Smooth muscle cell (in vitro differentiated cells): ENCODE measurements at regions not wholly inside any gene's neighbourhood (a gene's known extent, or its start where the extent isn't known, plus 50 kb on each side); places are given as distances from the start of the nearest gene placed in this dataset.

Source experiments
- DNase-seq: peaks from one replicate; lab custom pipeline; 2025; ENCODE audit not compliant: unreplicated experiment; lab: John Stamatoyannopoulos, UW
- H2AFZ ChIP-seq: fragments of 200-600 bp; sonication (generic); 2 replicates; pipeline ENCODE4 v1.6.0; 2016; ENCODE audit warnings: antibody characterized with exemption, low read depth, mild to moderate bottlenecking
- H3F3A ChIP-seq: fragments of 200-600 bp; sonication (generic); 2 replicates; pipeline ENCODE4 v1.6.0; 2017; ENCODE audit warnings: antibody characterized with exemption, low read depth
- H3K27ac ChIP-seq: fragments of 200-600 bp; sonication (generic); 2 replicates; pipeline ENCODE4 v1.5.1; 2016; ENCODE audit warnings: low read depth, mild to moderate bottlenecking
- H3K27me3 ChIP-seq: fragments of 200-600 bp; sonication (generic); 2 replicates; pipeline ENCODE4 v1.6.1; 2016; ENCODE audit warnings: low read depth, mild to moderate bottlenecking
- H3K36me3 ChIP-seq: fragments of 200-600 bp; sonication (generic); 2 replicates; pipeline ENCODE4 v1.5.1; 2016; ENCODE audit warnings: low read depth
- H3K4me1 ChIP-seq: fragments of 200-600 bp; sonication (generic); 2 replicates; pipeline ENCODE4 v1.5.1; 2016; ENCODE audit warnings: low read depth
- H3K4me2 ChIP-seq: fragments of 200-600 bp; sonication (generic); 2 replicates; pipeline ENCODE4 v1.6.0; 2016; ENCODE audit warnings: mild to moderate bottlenecking
- H3K4me3 ChIP-seq: fragments of 200-600 bp; sonication (generic); 2 replicates; pipeline ENCODE4 v1.5.1; 2016; ENCODE audit warnings: mild to moderate bottlenecking
- H3K79me2 ChIP-seq: fragments of 200-600 bp; sonication (generic); 2 replicates; pipeline ENCODE4 v1.6.0; 2016; ENCODE audit warnings: low read depth, mild to moderate bottlenecking
- H3K9ac ChIP-seq: fragments of 200-600 bp; sonication (generic); 2 replicates; pipeline ENCODE4 v1.6.0; 2016; ENCODE audit warnings: low read depth
- H3K9me3 ChIP-seq: fragments of 200-600 bp; sonication (generic); replicated peaks from 2 replicates; pipeline ENCODE4 v1.5.1; 2016; ENCODE audit warnings: low read depth
- H4K20me1 ChIP-seq: fragments of 200-600 bp; sonication (generic); 2 replicates; pipeline ENCODE4 v1.6.0; 2016; ENCODE audit warnings: low read depth
- WGBS: methylation state at CpG from one replicate; pipeline ENCODE4 v1.1.7; 2016; ENCODE audit warnings: low lambda C conversion rate; 5-methylcytosine and 5-hydroxymethylcytosine counted together
- TF ChIP-seq, protein P1 (sequence below): fragments of 200-600 bp; sonication (generic); IDR thresholded peaks from 2 replicates; pipeline ENCODE4 v1.5.1; 2017; ENCODE audit warnings: borderline replicate concordance, mild to moderate bottlenecking, antibody characterized with exemption; ENCODE audit not compliant: insufficient read depth, poor library complexity, severe bottlenecking

GRCh38 chr1:65075123-65075976 lies 72.7 kb upstream of the AK4 start:
- H3K4me1 ChIP-seq = no peaks in the 10 kb centered on the region
- peaks cover 9% of the 10 kb centered on the region for H3K27me3 ChIP-seq
- 55% methylated on average over 6 of the region's 6 CpGs for WGBS
- no peak overlapping the region for H2AFZ ChIP-seq
- H3K4me2 ChIP-seq = no peak overlapping the region
- no peak for DNase-seq
- H3K9me3 ChIP-seq = no peaks in the 10 kb centered on the region
- no peaks in the 10 kb centered on the region for H4K20me1 ChIP-seq
- no peaks in the 10 kb centered on the region for H3K79me2 ChIP-seq
- H3K4me3 ChIP-seq = no peak overlapping the region
- TF ChIP-seq, protein P1, sequence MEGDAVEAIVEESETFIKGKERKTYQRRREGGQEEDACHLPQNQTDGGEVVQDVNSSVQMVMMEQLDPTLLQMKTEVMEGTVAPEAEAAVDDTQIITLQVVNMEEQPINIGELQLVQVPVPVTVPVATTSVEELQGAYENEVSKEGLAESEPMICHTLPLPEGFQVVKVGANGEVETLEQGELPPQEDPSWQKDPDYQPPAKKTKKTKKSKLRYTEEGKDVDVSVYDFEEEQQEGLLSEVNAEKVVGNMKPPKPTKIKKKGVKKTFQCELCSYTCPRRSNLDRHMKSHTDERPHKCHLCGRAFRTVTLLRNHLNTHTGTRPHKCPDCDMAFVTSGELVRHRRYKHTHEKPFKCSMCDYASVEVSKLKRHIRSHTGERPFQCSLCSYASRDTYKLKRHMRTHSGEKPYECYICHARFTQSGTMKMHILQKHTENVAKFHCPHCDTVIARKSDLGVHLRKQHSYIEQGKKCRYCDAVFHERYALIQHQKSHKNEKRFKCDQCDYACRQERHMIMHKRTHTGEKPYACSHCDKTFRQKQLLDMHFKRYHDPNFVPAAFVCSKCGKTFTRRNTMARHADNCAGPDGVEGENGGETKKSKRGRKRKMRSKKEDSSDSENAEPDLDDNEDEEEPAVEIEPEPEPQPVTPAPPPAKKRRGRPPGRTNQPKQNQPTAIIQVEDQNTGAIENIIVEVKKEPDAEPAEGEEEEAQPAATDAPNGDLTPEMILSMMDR = peak; percentile 57
- no peaks in the 10 kb centered on the region for H3F3A ChIP-seq
- no peaks in the 10 kb centered on the region for H3K36me3 ChIP-seq
- H3K27ac ChIP-seq = no peak overlapping the region
- no peak overlapping the region for H3K9ac ChIP-seq

DNA sequence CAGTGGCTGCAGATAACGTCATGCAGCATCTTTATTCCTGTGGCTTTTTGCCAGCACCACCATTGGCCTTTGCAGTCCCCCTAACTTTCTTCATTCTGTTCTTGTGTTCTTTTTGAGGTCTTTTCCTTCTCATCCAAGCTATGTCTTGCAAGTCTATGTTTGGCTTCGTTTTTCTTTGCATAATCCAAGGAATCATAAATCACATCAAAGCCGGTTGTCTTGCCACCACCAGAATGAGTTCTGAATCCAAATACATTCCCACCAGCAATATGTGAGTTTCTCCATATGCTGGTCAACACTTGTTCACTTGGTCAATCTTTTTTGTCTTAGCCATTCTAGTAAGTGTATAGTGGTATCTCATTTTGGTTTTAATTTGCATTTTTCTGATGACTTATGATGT lies 70.6 kb upstream of the AK4 start:
- Histone ChIP-seq H3F3A (no peaks in the 10 kb centered on the region), H3K9me3 (no peaks in the 10 kb centered on the region), H3K36me3 (no peaks in the 10 kb centered on the region), H3K9ac (no peak overlapping the region), H3K4me1 (no peaks in the 10 kb centered on the region), H2AFZ (no peak overlapping the region), H3K4me2 (no peak overlapping the region), H4K20me1 (no peaks in the 10 kb centered on the region), H3K27me3 (peaks cover 3% of the 10 kb centered on the region), H3K79me2 (no peaks in the 10 kb centered on the region), H3K27ac (no peak overlapping the region), H3K4me3 (no peak overlapping the region)
- DNase-seq = no peak
- 83% methylated on average over 3 of the region's 3 CpGs for WGBS
- TF ChIP-seq, protein P1 = no peak

- H3K4me3 ChIP-seq = no peak overlapping the region
- H3K9me3 ChIP-seq = no peaks in the 10 kb centered on the region
- H3K27ac ChIP-seq = no peak overlapping the region
- no peaks in the 10 kb centered on the region for H3F3A ChIP-seq
- DNase-seq = no peak
- H3K9ac ChIP-seq = no peak overlapping the region
- 58% methylated on average over 5 of the region's 5 CpGs for WGBS
- no peaks in the 10 kb centered on the region for H3K36me3 ChIP-seq
- TF ChIP-seq, protein P1 = no peak
- H3K27me3 ChIP-seq = no peaks in the 10 kb centered on the region
- no peak overlapping the region for H2AFZ ChIP-seq
- H4K20me1 ChIP-seq = no peaks in the 10 kb centered on the region
- no peaks in the 10 kb centered on the region for H3K79me2 ChIP-seq
- H3K4me2 ChIP-seq = no peak overlapping the region
- H3K4me1 ChIP-seq = no peaks in the 10 kb centered on the region
These were observed 68.1 kb upstream of the AK4 start for GRCh38 chr1:65079941-65080340.
